ENCODE measurements at regions not wholly inside any gene's neighbourhood (a gene's known extent, or its start where the extent isn't known, plus 50 kb on each side); places are given as distances from the start of the nearest gene placed in this dataset.

- no peak for TF ChIP-seq PRDM4 (tag by site-specific recombination; IDR thresholded peaks at IDR 0.05)
- TF ChIP-seq BCL6B (tag by site-specific recombination; IDR thresholded peaks at IDR 0.05), result no peak
- no peak for TF ChIP-seq ATF2 (tag by site-specific recombination; IDR thresholded peaks at IDR 0.05; ENCODE audit: low read depth)
- no peak for TF ChIP-seq ZNF549 (tag by site-specific recombination; IDR thresholded peaks at IDR 0.05)
These were observed 394.3 kb downstream of the GADD45G start (continued) for GRCh38 chr9:89999176-89999533.

- Histone ChIP-seq H3K4me1 (ENCODE audit: control insufficient read depth, insufficient read depth, low read length) (peaks cover 6% of the 10 kb centered on the region; the same call in 1 of the 2 replicates), H3K36me3 (ENCODE audit: control insufficient read depth in 2 of 2, insufficient read depth in 1 of 2, low read length in 2 of 2) (no peaks in the 10 kb centered on the region), H3K9me3 (ENCODE audit: control insufficient read depth, insufficient read depth, low read depth, low read length) (no peaks in the 10 kb centered on the region), H3K4me3 (ENCODE audit: low read depth, low read length) (no peak overlapping the region), H3K27ac (ENCODE audit: extremely low read depth, low read depth, low read length) (peak overlapping the region; percentile 30; the same call in 1 of the 2 replicates)
- POLR2A ChIA-PET, result interaction anchor here (1.3 to 2.0 kb wide), 2 partner anchors 58 to 395 kb away, joined by 3 to 6 read pairs; partner anchors contain the start of gene GADD45G
- TF ChIP-seq ZIC2 (tag by site-specific recombination; IDR thresholded peaks at IDR 0.05), result peak; percentile 55; the same call in 1 of the 2 replicates
- no peak for TF ChIP-seq KLF9 (tag by site-specific recombination; IDR thresholded peaks at IDR 0.05; ENCODE audit: low read depth)
- TF ChIP-seq ZNF341 (tag by site-specific recombination; IDR thresholded peaks at IDR 0.05; ENCODE audit: low read depth), result 0 out of 2 replicates have a peak, but pooled peaks have one; percentile 14
- TF ChIP-seq ZNF76 (tag by site-specific recombination; IDR thresholded peaks at IDR 0.05; ENCODE audit: borderline replicate concordance, low read depth), result 0 out of 2 replicates have a peak, but pooled peaks have one; percentile 18
- peak; percentile 93 for TF ChIP-seq ZNF335 (tag by site-specific recombination; conservative IDR thresholded peaks at IDR 0.05)
- CTCF ChIA-PET, result interaction anchor here (0.6 to 1.7 kb wide), 12 partner anchors 8 to 405 kb away, joined by 3 to 5 read pairs (median 4); no protein-coding TSS in a partner anchor
These were observed 394.9 kb downstream of the GADD45G start for GRCh38 chr9:89999534-90000370.

- H3K27ac ChIP-seq (ENCODE audit: extremely low read depth, low read depth, low read length), result no peak overlapping the region
- H3K4me3 ChIP-seq (ENCODE audit: low read depth, low read length), result no peak overlapping the region
- H3K36me3 ChIP-seq (ENCODE audit: control insufficient read depth in 2 of 2, insufficient read depth in 1 of 2, low read length in 2 of 2), result no peaks in the 10 kb centered on the region
- peaks cover 6% of the 10 kb centered on the region; the same call in 1 of the 2 replicates for H3K4me1 ChIP-seq (ENCODE audit: control insufficient read depth, insufficient read depth, low read length)
- TF ChIP-seq SALL2 (tag by site-specific recombination; IDR thresholded peaks at IDR 0.05; ENCODE audit: borderline replicate concordance) (no peak), ZNF677 (tag by site-specific recombination; IDR thresholded peaks at IDR 0.05) (no peak), MYNN (tag by site-specific recombination; IDR thresholded peaks at IDR 0.05; ENCODE audit: borderline replicate concordance) (no peak), ZNF394 (tag by site-specific recombination; IDR thresholded peaks at IDR 0.05; ENCODE audit: borderline replicate concordance) (no peak), HOXD13 (CRISPR knock-in tag; IDR thresholded peaks at IDR 0.05; ENCODE audit: borderline replicate concordance) (no peak), ZNF529 (tag by site-specific recombination; IDR thresholded peaks at IDR 0.05; ENCODE audit: insufficient replicate concordance) (no peak), ZNF426 (tag by site-specific recombination; IDR thresholded peaks at IDR 0.05) (no peak), ZNF626 (tag by site-specific recombination; IDR thresholded peaks at IDR 0.05) (no peak), MZF1 (tag by site-specific recombination; IDR thresholded peaks at IDR 0.05; ENCODE audit: borderline replicate concordance) (no peak), ZBTB7A (tag by site-specific recombination; IDR thresholded peaks at IDR 0.05; ENCODE audit: low read depth) (no peak), SP7 (tag by site-specific recombination; IDR thresholded peaks at IDR 0.05) (no peak)
- H3K9me3 ChIP-seq (ENCODE audit: control insufficient read depth, insufficient read depth, low read depth, low read length), result no peaks in the 10 kb centered on the region
- ChIA-PET POLR2A (interaction anchor here (0.6 to 0.7 kb wide), 2 partner anchors 12 to 396 kb away, joined by 6 to 12 read pairs; partner anchors contain the start of gene GADD45G), CTCF (interaction anchor here (0.7 to 1.7 kb wide), 4 partner anchors 32 to 406 kb away, joined by 3 to 5 read pairs (median 4); no protein-coding TSS in a partner anchor)
These were observed 396.1 kb downstream of the GADD45G start for GRCh38 chr9:90000925-90001324.
